Spleen (tissue), 11 donors: ENCODE measurements at regions not wholly inside any gene's neighbourhood (a gene's known extent, or its start where the extent isn't known, plus 50 kb on each side); places are given as distances from the start of the nearest gene placed in this dataset.

Experiments
- DNase-seq: peaks from one replicate; pipeline ENCODE4 v3.0.0-alpha.2; 2020
- H3K27ac ChIP-seq, 8 donors: fragments of 200-600 bp; sonication (generic) in 7 of 8; 1 replicate in 4 of 8; 2 replicates in 4 of 8; pipeline versions ENCODE4 v1.5.0 to v1.8.0; 2016 to 2021; ENCODE audit warnings: inconsistent platforms in 4 of 8, mild to moderate bottlenecking in 4 of 8, moderate library complexity in 1 of 8
- H3K27me3 ChIP-seq, 7 donors: fragments of 200-600 bp; sonication (generic) in 6 of 7; replicated peaks in 1 of 7; 1 replicate in 4 of 7; 2 replicates in 3 of 7; pipeline versions ENCODE4 v1.5.0 to v1.8.0; 2016 to 2021; ENCODE audit warnings: inconsistent platforms in 3 of 7, mild to moderate bottlenecking in 1 of 7
- H3K36me3 ChIP-seq, 6 donors: fragments of 200-600 bp; sonication (generic) in 5 of 6; 1 replicate in 4 of 6; 2 replicates in 2 of 6; pipeline versions ENCODE4 v1.5.0 to v1.8.0; 2016 to 2021; ENCODE audit warnings: inconsistent platforms in 2 of 6
- H3K4me1 ChIP-seq, 6 donors: fragments of 200-600 bp; sonication (generic) in 5 of 6; 1 replicate in 3 of 6; 2 replicates in 3 of 6; pipeline versions ENCODE4 v1.5.0 to v1.8.0; 2016 to 2021; ENCODE audit warnings: inconsistent platforms in 3 of 6
- H3K4me3 ChIP-seq, 8 donors: fragments of 200-600 bp; sonication (generic) in 7 of 8; 1 replicate in 4 of 8; 2 replicates in 4 of 8; pipeline versions ENCODE4 v1.5.0 to v1.8.0; 2016 to 2021; ENCODE audit warnings: inconsistent platforms in 4 of 8, mild to moderate bottlenecking in 4 of 8, moderate library complexity in 2 of 8
- H3K9me3 ChIP-seq, 8 donors: fragments of 200-600 bp; sonication (generic) in 7 of 8; 1 replicate in 4 of 8; 2 replicates in 4 of 8; pipeline versions ENCODE4 v1.5.0 to v1.8.0; 2016 to 2021; ENCODE audit warnings: inconsistent platforms in 4 of 8
- POLR2A ChIP-seq, 3 donors: fragments of 450-650 bp; IDR thresholded peaks; one replicate each; pipeline ENCODE4 v1.5.1; 2017; ENCODE audit warnings: antibody characterized with exemption in 3 of 3, mild to moderate bottlenecking in 1 of 3
- POLR2AphosphoS5 ChIP-seq, 3 donors: sonication (generic); formaldehyde crosslinking; IDR thresholded peaks; one replicate each; pipeline ENCODE4 v1.5.1; 2017; ENCODE audit warnings: antibody characterized with exemption in 3 of 3
- WGBS, 5 donors: extraction: QIAGEN DNeasy Blood & Tissue Kit in 3 of 5; methylation state at CpG; one replicate each; pipeline versions ENCODE4 v1.1.5 to v1.1.7; 2013 to 2018; 5-methylcytosine and 5-hydroxymethylcytosine counted together
- intact Hi-C: fragments of 100-400 bp; cut with DNase I; formaldehyde crosslinking; loops from one replicate; pipeline ENCODE4 v1.15.0; 2023; ENCODE audit warnings: low total_unique reads
- TF ChIP-seq, protein P1 (sequence below), 11 experiments: fragments of 200-600 bp in 7 of 11; fragments of 450-650 bp in 4 of 11; sonication (generic) in 4 of 11; IDR thresholded peaks in 8 of 11; conservative IDR thresholded peaks in 3 of 11; 1 replicate in 7 of 11; 2 replicates in 4 of 11; pipeline versions ENCODE4 v1.4.0 to v1.8.0; 2016 to 2021; ENCODE audit warnings: antibody characterized with exemption in 11 of 11, inconsistent platforms in 4 of 11, mild to moderate bottlenecking in 1 of 11
- donor health status: healthy with polysubstance abuse.
- donor health status: DM: no; HTN: no; CAD: no; lungs with moderate emphysema.
- donor health status: DM: no; HTN: no; CAD: no.
- donor health status: Bipolar disorder and iron deficiency.
- donor health status: healthy.
- donor health status: DM: no; HTN: no; CAD: no.
- donor health status: DM: yes; HTN: yes; CAD: no.

GRCh38 chr2:23249348-23249747 lies 135.6 kb upstream of the KLHL29 start:
- no peak for DNase-seq
- Histone ChIP-seq H3K27me3 (peaks cover 0 to 7% (median 0%) of the 10 kb centered on the region in 7 donors), H3K9me3 (no peaks in the 10 kb centered on the region), H3K27ac (no peak overlapping the region), H3K4me3 (no peak overlapping the region), H3K36me3 (no peaks in the 10 kb centered on the region), H3K4me1 (no peaks in the 10 kb centered on the region)
- TF ChIP-seq POLR2A (IDR thresholded peaks at IDR 0.05) (no peak), POLR2AphosphoS5 (IDR thresholded peaks at IDR 0.05) (no peak)
- TF ChIP-seq, protein P1, sequence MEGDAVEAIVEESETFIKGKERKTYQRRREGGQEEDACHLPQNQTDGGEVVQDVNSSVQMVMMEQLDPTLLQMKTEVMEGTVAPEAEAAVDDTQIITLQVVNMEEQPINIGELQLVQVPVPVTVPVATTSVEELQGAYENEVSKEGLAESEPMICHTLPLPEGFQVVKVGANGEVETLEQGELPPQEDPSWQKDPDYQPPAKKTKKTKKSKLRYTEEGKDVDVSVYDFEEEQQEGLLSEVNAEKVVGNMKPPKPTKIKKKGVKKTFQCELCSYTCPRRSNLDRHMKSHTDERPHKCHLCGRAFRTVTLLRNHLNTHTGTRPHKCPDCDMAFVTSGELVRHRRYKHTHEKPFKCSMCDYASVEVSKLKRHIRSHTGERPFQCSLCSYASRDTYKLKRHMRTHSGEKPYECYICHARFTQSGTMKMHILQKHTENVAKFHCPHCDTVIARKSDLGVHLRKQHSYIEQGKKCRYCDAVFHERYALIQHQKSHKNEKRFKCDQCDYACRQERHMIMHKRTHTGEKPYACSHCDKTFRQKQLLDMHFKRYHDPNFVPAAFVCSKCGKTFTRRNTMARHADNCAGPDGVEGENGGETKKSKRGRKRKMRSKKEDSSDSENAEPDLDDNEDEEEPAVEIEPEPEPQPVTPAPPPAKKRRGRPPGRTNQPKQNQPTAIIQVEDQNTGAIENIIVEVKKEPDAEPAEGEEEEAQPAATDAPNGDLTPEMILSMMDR (IDR thresholded peaks at IDR 0.05 in 8 of 11, conservative IDR thresholded peaks at IDR 0.05 in 3 of 11), result no peak
- intact Hi-C loops, result no loop called here
- WGBS, 5 donors, result 82 to 93% (median 90%) methylated on average over 5 of the region's 5 CpGs

- TF ChIP-seq POLR2A (IDR thresholded peaks at IDR 0.05), result no peak
- intact Hi-C loops, result no loop called here
- H3K4me1 ChIP-seq, result no peaks in the 10 kb centered on the region
- H3K36me3 ChIP-seq, result no peaks in the 10 kb centered on the region
- WGBS, 5 donors, result 40 to 63% (median 58%) methylated on average over 1 to 2 of the region's 2 CpGs
- peaks cover 0 to 7% (median 0%) of the 10 kb centered on the region in 7 donors for H3K27me3 ChIP-seq
- DNase-seq, result no peak
- H3K9me3 ChIP-seq, result no peaks in the 10 kb centered on the region
- no peak overlapping the region for H3K4me3 ChIP-seq
- H3K27ac ChIP-seq, result no peak overlapping the region
Observed at GRCh38 chr2:23250371-23250770, 134.6 kb upstream of the KLHL29 start.

GRCh38 chr2:23256643-23257042 lies 128.3 kb upstream of the KLHL29 start:
- no peaks in the 10 kb centered on the region for H3K27me3 ChIP-seq
- H3K4me1 ChIP-seq, result no peaks in the 10 kb centered on the region
- intact Hi-C loops, result no loop called here
- DNase-seq, result no peak
- H3K9me3 ChIP-seq, result no peaks in the 10 kb centered on the region
- no peaks in the 10 kb centered on the region for H3K36me3 ChIP-seq
- 71 to 86% (median 78%) methylated on average over 2 of the region's 2 CpGs for WGBS, 5 donors
- no peak overlapping the region for H3K27ac ChIP-seq
- no peak overlapping the region for H3K4me3 ChIP-seq
- TF ChIP-seq POLR2A (IDR thresholded peaks at IDR 0.05) (no peak), POLR2AphosphoS5 (IDR thresholded peaks at IDR 0.05) (no peak)
- TF ChIP-seq, protein P1 (IDR thresholded peaks at IDR 0.05 in 8 of 11, conservative IDR thresholded peaks at IDR 0.05 in 3 of 11), result no peak

GRCh38 chr2:23260621-23261020 lies 124.4 kb upstream of the KLHL29 start:
- Histone ChIP-seq H3K4me1 (no peaks in the 10 kb centered on the region), H3K27me3 (no peaks in the 10 kb centered on the region), H3K9me3 (no peaks in the 10 kb centered on the region), H3K4me3 (no peak overlapping the region), H3K36me3 (no peaks in the 10 kb centered on the region), H3K27ac (no peak overlapping the region)
- TF ChIP-seq POLR2AphosphoS5 (IDR thresholded peaks at IDR 0.05) (no peak), POLR2A (IDR thresholded peaks at IDR 0.05) (no peak)
- TF ChIP-seq, protein P1 (IDR thresholded peaks at IDR 0.05 in 8 of 11, conservative IDR thresholded peaks at IDR 0.05 in 3 of 11), result no peak
- intact Hi-C loops, result no loop called here
- DNase-seq, result no peak
- 47 to 78% (median 70%) methylated on average over 3 of the region's 3 CpGs for WGBS, 5 donors
